ENCODE measurements at regions not wholly inside any gene's neighbourhood (a gene's known extent, or its start where the extent isn't known, plus 50 kb on each side); places are given as distances from the start of the nearest gene placed in this dataset.

DNA sequence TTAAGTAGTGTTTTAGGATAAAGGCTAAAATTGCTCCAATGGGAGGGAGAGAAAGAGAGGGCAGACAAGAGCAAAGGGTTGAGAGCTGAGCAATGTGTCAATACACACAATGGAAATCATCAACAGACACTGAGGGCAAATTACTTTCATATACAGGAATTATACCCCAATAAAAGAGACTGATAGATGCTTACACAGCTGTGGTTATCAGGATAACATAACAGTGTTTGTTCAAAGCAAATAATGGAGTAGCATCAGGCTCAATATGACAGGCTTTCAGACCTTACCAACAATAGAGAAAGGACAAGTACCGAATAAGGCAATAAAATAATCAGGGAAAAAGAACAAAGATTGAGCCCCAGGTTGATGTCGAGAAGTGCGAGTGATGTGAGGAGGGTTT is 53.4 kb upstream of the DIO2 start:
- H2AFZ ChIP-seq (ENCODE audit: low read length) = no peak overlapping the region
- H3K4me1 ChIP-seq (ENCODE audit: low read length) = no peaks in the 10 kb centered on the region
- H3K4me2 ChIP-seq (ENCODE audit: low read depth, low read length) = no peak overlapping the region
- TF ChIP-seq, protein P1, sequence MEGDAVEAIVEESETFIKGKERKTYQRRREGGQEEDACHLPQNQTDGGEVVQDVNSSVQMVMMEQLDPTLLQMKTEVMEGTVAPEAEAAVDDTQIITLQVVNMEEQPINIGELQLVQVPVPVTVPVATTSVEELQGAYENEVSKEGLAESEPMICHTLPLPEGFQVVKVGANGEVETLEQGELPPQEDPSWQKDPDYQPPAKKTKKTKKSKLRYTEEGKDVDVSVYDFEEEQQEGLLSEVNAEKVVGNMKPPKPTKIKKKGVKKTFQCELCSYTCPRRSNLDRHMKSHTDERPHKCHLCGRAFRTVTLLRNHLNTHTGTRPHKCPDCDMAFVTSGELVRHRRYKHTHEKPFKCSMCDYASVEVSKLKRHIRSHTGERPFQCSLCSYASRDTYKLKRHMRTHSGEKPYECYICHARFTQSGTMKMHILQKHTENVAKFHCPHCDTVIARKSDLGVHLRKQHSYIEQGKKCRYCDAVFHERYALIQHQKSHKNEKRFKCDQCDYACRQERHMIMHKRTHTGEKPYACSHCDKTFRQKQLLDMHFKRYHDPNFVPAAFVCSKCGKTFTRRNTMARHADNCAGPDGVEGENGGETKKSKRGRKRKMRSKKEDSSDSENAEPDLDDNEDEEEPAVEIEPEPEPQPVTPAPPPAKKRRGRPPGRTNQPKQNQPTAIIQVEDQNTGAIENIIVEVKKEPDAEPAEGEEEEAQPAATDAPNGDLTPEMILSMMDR (IDR thresholded peaks at IDR 0.05; ENCODE audit: low read length) = no peak
- TF ChIP-seq EZH2phosphoT487 (IDR thresholded peaks at IDR 0.05; ENCODE audit: low read length) (no peak), EZH2 (optimal IDR thresholded peaks at IDR 0.05; ENCODE audit: low read depth, low read length) (no peak)
- H3K4me3 ChIP-seq (ENCODE audit: low read length) = no peak overlapping the region
- no peak overlapping the region for H3K27ac ChIP-seq (ENCODE audit: low read length)
- no peaks in the 10 kb centered on the region for H3F3A ChIP-seq (ENCODE audit: insufficient read depth, low read length)
- H3K9me2 ChIP-seq (replicated peaks; ENCODE audit: insufficient read depth, low read length) = no peaks in the 10 kb centered on the region
- no peaks in the 10 kb centered on the region for H4K20me1 ChIP-seq (ENCODE audit: insufficient read depth, low read length)
- no peaks in the 10 kb centered on the region for H3K9me3 ChIP-seq (replicated peaks; ENCODE audit: insufficient read depth, low read length)
- no peaks in the 10 kb centered on the region for H3K36me3 ChIP-seq (replicated peaks; ENCODE audit: insufficient read depth, low read length)
- H3K79me2 ChIP-seq (ENCODE audit: low read length) = no peaks in the 10 kb centered on the region
- no peak overlapping the region for H3K9ac ChIP-seq (ENCODE audit: low read length)
- no peak for DNase-seq
- H3K27me3 ChIP-seq (replicated peaks; ENCODE audit: insufficient read depth, low read length) = no peaks in the 10 kb centered on the region
